ENCODE measurements at regions not wholly inside any gene's neighbourhood (a gene's known extent, or its start where the extent isn't known, plus 50 kb on each side); places are given as distances from the start of the nearest gene placed in this dataset.

GRCh38 chr11:116545912-116546311, 226.9 kb downstream of the BUD13 start:
- H3K4me3 ChIP-seq (ENCODE audit: low read depth, low read length) = no peak overlapping the region
- no peak for TF ChIP-seq CTCF (IDR thresholded peaks at IDR 0.05; ENCODE audit: borderline replicate concordance, insufficient read depth, low read depth, low read length)

DNA sequence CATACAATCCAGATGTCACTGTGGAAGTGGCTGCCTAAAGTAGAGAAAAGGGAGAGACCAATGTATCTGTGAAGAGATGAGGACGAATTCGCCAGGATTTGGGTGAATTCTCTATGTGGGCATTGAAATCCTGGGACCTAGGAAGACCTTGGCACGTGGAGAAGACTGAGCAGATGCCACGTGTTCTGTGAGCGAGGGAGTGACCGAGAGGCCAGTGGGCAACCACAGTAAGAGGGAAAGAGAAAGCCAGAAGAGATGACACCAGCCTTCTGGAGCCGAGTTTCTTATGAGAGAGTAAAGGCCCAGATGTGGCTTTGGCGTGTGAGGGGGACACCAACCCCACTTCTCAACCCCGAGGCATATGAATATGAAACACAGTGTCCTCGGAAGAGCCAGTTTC, 228.1 kb downstream of the BUD13 start:
- no peak overlapping the region for H3K4me3 ChIP-seq (ENCODE audit: low read depth, low read length)
- no peak for TF ChIP-seq CTCF (IDR thresholded peaks at IDR 0.05; ENCODE audit: borderline replicate concordance, insufficient read depth, low read depth, low read length)

DNA sequence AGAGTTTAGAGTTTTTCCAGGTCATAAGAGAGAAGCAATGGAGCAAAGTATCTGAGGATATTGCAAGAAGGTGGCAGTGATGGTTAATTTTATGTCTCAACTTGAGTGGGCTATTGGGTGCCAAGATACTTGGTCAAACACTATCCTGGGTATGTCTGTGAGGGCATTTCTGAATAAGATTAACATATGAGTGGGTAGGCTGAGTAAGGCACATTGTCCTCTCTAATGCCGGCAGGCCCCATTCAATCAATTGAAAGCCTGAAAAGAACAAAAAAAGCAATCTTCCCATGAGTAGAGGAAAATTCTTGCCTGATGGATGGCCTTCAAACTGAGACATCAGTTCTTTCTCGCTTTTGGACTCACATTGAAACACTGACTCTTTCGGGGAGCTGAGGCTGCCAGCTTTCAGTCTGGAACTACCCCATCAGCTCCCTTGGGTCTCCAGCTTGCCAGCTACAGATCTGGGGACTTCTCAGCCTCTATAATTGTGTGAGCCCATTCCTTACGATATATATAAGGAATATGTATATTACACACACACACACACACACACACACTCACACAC, 228.8 kb downstream of the BUD13 start:
- TF ChIP-seq CTCF (IDR thresholded peaks at IDR 0.05; ENCODE audit: borderline replicate concordance, insufficient read depth, low read depth, low read length) = no peak
- no peak overlapping the region for H3K4me3 ChIP-seq (ENCODE audit: low read depth, low read length)

DNA sequence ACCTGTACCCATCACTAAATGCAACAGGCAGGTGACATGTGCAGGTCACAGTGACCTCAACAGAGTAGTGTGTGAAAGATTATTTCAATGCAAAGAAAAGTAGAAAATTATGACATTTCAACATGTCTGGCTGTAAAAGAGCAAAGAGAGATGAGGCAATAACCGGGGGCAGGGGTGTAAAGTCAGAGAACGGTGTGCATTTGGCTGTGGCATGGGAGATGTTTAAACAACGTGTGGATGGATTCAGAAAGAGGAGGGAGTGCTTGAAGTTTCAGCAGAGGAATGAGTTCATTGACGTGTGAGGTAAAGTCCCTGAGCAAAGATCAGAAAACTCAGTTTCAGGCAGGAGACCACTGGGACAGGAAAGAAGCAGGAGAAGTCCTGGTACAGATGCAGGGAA, 229.7 kb downstream of the BUD13 start:
- no peak overlapping the region for H3K4me3 ChIP-seq (ENCODE audit: low read depth, low read length)
- TF ChIP-seq CTCF (IDR thresholded peaks at IDR 0.05; ENCODE audit: borderline replicate concordance, insufficient read depth, low read depth, low read length) = no peak

GRCh38 chr11:116542406-116542805, 230.4 kb downstream of the BUD13 start:
- no peak for TF ChIP-seq CTCF (IDR thresholded peaks at IDR 0.05; ENCODE audit: borderline replicate concordance, insufficient read depth, low read depth, low read length)
- H3K4me3 ChIP-seq (ENCODE audit: low read depth, low read length) = no peak overlapping the region

- no peak overlapping the region for H3K4me3 ChIP-seq (ENCODE audit: low read depth, low read length)
- TF ChIP-seq CTCF (IDR thresholded peaks at IDR 0.05; ENCODE audit: borderline replicate concordance, insufficient read depth, low read depth, low read length) = no peak
These were observed 231.3 kb downstream of the BUD13 start for GRCh38 chr11:116541460-116541859.

GRCh38 chr11:116540645-116541304, 232.0 kb downstream of the BUD13 start:
- no peak overlapping the region for H3K4me3 ChIP-seq (ENCODE audit: low read depth, low read length)
- no peak for TF ChIP-seq CTCF (IDR thresholded peaks at IDR 0.05; ENCODE audit: borderline replicate concordance, insufficient read depth, low read depth, low read length)

Data from GM12875 (cell line).